COR-L47 (cell line): ENCODE measurements at regions not wholly inside any gene's neighbourhood (a gene's known extent, or its start where the extent isn't known, plus 50 kb on each side); places are given as distances from the start of the nearest gene placed in this dataset.
"Not testable (repeated sequence)": the region's sequence is repeated elsewhere in the genome, so short reads cannot be mapped to it uniquely, and the experiment has no call there.

Source experiments
- DNase-seq: peaks from one replicate; lab custom pipeline; 2025; lab: John Stamatoyannopoulos, UW

DNA sequence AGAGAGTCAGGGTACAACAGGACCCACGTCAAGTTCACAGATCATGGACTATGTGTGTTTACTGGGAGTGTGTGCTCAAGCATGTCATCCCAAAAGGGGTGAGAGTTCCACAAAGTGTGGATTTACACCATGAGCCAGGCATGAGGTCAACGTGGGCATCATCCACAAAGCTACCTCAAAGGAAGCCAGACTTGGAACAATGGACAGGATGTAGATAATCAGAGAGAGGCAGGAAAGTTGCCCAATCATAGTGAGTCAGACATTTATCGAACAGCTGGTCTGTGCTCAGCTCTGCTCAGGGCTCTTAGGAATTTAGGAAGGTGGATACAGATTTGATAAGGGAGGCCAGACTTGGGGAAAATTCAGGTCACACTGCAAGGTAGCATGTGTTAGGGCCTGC lies 317.2 kb upstream of the CDYL start:
- DNase-seq, result no peak

DNA sequence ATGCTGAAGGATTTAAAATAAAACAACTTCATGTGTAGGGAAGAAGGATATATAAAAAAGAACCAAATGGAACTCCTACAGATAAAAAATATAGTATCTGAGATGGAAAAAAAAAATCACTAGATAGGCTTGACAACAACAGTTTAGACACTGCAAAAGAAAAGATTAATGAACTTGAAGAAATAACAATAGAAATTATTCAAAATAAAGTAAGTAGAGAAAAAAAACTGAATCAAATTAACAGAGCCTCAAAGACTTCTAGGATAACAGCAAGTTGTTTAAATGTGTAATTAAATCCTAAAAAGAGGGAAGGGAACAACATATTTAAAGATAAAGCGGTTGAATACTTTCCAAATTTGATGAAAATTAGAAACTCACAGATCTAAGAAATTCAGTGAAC lies 316.3 kb upstream of the ECI2 start:
- no peak for DNase-seq

DNA sequence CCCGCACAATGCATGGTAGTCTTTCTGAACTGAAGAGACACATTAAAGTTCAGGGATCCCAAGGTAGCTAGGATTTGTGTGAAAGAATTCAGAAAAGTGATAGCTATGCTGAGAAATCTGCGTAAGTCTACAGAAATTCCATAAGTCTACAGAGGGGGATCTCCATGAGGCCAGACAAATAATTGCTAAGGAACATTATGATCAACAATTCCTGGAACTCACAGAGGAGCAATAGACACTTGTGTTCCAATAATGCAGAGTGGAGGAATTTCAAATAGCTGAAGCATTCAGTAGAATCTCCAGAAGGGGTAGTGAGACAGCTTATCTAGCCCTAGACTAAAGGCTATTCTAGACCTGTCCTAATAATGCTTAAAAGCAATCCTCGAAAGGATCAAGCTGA lies 315.7 kb upstream of the ECI2 start:
- no peak for DNase-seq

DNA sequence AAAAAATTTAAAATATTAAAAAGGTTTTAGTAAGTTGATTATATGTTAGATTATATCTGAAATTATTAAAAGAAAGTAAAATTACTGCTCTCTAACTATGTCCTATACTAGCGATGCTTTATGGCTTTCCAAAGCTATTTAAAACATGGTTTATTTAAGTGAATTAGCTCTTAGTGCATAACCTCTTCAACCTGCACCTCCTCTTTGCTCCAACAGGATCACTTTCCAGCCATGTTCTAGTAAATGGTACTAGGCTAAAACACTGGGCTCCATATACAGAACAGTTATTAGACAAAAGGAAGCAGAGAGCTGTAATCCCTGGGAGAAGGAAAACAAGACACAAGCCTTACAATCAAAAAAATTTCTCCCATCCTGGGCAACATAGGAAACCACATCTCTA lies 314.9 kb upstream of the ECI2 start:
- DNase-seq, result no peak

DNA sequence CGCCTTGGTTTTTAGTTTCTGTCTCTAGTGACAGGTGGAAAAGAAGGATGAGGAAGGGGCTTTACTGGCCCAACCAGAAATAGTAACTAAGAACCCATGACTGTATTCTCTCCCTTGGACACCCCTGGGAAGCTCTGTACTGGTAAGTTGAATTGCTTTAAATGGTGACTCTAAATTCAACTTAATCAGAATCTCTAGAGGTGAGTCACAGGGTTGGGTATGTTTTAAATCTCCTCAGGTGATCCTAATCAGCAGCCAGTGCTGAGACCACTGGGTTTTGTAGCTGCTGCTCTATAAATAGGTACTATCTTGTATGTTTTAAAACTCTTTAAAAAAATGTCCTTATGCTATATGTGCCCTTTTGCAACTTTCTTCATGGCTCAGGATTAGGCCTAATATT lies 314.0 kb upstream of the ECI2 start:
- no peak for DNase-seq

DNA sequence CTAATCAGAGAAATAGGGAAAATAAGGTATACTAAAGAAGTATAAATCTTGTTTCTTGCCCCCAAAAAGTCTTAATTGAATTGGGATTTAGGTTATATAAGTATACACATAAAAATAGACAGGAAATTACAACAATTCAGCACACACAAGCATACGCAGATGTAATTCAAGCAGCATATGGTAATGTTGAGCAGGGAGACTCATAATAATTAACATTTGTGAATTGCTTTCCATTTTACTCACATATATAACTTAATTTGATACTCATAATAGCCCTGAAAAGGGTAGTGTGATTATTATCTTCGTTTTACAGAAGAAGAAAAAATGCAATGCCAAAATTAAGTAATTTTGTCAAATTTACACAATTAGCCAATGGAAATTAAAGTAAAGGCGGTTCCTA lies 313.5 kb upstream of the ECI2 start:
- no peak for DNase-seq

DNA sequence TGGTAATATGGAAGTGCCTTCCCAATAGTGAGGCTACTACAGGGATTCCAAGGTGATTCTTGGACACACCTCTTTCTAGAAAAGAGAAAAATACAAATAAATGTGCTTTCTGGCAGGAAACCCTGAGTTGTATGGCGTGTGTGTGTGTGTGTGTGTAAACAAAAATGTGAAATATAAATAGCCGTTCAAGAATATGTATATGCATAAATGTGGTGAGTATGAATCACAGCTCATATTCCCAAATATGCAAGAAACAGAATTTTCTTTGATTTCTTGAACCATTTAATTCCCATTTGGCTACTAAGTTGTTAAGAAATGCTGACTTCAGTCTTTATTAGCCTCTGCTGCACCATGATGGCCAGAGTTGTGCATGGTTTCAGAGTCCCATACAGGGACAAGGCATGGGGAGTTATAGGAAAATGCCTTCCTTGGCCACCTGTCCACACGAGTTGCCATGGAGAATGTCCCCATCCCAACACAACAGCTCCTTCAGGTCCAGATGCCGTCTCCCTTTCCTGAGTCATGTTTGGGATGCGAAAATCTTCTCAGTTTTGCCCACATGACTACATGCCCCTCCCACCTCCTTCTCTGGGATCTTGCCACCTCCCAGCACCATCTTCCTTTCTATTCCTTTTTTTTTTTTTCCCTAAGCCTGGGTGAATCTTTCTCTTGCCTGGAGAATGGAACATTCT lies 312.4 kb upstream of the ECI2 start:
- DNase-seq, result no peak

DNA sequence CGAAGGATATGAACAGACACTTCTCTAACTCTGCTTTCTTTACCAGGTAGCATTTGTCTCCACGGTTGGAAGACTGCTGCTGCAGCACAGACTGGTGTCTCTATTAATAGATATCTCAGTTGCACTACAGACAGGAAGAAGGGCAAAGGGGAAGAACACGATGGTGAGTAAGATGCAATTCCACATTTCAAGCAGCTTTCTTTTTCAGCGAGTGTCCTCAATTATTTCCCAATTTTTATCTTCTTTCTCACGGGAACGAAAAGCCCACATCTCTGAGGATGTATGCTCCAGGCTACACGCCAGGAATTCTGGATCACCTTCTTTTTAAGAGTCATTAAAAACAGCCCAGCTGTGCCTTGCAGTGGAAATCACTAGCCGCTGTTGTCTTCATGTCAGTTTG lies 311.6 kb upstream of the ECI2 start:
- DNase-seq, result no peak

DNA sequence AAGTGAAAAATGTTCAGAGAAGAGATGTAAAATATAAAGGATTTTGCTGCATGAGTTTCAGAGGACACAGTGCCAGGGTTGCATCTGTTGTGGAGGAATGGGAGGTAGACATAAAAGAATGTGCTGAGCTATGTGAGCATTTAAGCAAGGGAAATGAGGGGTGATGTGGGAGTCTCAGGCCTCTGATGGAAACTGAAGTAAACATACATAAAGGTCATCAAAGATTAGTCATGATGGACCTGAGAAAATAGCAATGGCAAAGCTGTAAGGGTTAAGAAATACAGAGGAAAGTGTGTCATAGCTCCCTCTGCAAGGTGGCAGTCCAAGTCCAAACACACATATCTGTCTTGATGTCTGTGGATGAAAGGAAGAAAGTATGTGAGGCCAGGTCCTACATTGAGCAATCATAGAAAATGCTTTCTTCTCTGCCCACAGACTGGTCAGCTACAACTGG lies 306.6 kb upstream of the ECI2 start:
- no peak for DNase-seq

DNA sequence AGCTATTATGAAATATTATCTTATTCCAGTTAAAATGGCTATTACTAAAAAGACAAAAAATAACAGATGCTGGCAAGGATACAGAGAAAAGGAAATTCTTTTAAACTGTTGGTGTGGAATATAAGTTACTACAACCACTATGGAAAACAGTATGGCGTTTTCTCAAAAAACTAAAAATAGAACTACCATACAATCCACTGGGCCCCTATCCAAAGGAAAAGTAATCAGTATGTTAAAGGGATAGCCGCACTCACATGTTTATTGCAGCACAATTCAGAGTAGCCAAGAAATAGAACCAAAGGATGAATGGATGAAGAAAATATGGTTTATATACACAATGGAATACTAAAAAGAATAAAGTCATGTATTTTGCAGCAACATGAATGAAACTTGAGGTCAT lies 303.8 kb upstream of the ECI2 start:
- no peak for DNase-seq

DNA sequence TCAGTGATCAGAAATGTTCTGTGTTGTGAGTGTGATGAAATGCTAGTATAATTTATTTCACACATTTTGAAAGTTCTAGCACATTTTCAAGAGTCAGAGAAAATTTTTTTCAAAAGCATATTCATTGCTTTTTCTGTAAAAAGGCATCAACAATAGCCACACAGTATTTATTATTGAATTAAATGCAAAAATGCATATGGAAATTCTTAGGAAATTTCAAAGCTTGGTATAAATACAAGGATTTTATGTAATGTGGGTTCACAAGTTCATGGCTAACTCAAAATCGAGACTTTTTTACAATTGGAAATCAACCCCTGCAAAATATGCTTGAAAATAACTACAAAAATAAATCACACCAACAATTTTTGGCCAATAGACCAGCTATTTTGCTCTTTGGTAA lies 302.0 kb upstream of the ECI2 start:
- no peak for DNase-seq

DNA sequence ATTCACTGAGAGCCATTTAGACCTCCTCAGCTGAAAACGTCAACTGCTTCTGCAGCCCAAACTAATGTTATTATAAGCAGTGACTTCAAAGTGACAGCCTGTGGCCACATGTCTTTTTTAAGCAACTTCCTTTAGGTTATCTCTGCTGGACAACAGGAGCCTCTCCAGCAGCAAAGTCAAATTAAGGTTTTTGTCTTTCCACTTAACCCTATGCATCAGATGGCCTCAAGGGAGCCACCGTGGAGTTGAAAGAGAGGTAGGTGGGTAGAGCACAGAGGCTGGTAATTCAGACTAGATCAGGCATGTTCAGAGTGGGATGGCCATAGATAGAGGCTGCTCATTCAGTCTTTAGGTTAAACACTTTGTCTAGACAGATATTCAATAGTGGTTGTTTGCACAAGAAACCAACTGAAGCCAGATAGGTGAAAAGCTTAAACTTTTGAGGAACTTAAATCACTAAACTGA lies 300.6 kb upstream of the ECI2 start:
- DNase-seq, result no peak

DNA sequence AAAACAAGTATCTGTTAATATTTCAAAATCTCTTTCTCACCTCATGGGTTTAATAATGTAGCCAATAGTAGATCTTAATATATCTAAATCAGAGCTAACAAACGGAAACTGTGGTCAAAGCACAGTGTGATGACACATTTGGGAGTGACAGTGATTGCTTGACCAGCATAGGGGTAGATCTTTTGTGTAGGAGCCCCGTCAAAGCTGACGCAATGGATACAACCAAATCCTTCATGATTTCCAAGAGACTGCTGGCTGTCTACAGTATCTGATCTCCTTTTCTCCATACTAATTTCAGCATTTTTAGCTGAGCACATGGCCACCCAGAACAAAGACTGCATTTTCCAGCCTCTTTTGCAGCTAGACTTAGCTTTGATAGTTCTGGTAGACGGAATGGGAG lies 299.3 kb upstream of the ECI2 start:
- DNase-seq, result no peak

DNA sequence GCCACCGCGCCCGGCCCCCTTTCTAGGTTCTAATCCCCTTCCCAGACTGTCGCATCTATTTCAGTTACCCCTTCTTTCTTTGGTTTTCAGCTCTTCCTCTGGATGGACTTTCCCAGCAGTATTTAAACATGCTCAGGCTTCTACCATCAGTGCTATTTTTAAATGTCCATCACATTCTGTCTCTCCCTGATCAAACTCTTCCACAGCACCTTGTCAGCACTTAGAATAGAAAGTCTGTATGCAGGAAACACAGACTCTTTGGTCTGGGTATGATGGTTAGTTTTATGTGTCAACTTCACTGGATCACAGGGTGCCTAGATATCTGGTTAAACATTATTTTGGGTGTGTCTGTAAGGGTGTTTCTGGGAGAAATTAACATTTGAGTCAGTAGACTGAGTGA lies 297.8 kb upstream of the ECI2 start:
- no peak for DNase-seq

DNA sequence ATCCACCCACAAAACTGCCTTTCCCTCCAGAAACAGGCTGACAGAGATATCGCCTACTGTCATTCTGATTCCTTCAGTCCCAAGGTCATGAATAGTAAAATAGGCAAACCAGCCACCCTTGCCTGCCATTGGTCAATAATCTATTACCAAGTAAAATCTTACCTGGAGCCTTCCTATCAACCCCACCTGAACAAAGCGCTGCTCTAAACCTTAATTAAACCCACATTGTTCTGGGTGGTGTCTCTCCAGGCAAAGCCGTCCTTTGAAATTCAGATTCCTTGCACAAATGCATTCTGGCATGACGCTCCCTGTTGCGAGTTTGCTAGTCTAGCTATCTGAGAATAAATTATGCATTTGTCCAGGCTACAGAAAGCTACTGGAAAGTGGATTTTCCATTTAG lies 291.6 kb upstream of the ECI2 start:
- no peak for DNase-seq

DNA sequence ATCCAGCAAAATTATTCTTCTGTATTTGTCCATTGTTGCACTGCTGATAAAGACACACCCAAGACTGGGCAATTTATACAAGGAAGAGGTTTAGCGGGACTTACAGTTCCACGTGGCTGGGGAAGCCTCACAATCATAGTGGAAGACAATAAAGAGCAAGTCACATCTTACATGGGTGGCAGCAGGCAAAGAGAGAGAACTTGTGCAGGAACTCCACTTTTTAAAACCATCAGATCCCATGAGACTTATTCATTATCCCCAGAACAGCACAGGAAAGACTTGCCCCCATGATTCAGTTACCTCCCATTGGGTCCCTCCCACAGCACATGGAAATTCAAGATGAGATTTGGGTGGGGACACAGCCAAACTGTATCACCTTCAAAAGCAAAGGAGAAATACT lies 286.5 kb upstream of the ECI2 start:
- no peak for DNase-seq

DNA sequence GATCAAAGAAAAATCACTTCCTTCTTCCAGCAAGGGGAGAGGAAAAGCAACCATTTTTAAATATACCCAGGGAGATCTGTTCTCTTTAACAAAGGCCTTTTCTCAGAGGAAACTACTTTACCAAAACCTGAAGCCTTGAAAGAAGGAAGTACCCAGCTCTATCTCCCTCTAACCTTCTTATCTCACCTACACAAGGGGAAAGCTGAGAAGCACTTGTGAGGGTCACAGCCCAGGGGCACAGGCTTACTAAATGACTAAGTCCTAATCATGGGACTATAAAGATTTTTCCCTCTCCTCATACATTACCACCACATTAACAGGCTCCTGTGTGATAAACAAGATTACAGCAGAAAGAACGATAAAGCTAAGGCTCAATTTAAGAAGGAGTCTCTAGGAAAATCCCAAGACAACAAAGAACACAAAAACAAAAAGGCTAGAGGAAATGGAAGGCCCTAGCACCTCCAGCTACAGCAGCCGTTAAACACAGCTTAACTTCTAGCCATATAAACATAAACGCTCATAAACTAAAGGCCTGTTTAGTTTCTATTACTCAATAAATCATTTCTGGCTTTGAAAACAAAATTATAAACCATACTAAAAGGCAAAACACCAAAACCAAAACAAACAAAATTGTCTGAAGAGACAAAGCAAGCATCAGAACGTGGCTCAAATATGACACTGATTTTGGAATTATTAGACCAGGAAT lies 284.9 kb upstream of the ECI2 start:
- DNase-seq, result no peak

DNA sequence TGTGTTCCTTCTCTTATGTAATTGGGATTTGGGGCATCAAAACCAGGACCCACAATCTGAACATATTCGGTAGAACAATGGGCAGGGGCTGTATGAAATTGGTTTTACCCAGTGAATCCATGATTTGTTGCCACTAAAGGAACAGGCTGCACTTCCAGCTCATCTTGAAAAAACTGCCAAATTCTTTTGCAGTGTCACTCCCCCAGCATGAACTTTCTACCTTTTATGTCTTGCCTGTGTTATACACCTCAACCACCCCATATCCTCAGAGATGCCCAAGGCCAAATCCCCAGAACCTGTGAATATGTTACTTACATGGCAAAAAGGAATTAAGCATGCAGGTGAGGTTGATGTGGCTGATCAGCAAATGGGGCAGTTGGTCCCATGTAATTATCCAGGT lies 280.2 kb upstream of the ECI2 start:
- DNase-seq, result no peak

DNA sequence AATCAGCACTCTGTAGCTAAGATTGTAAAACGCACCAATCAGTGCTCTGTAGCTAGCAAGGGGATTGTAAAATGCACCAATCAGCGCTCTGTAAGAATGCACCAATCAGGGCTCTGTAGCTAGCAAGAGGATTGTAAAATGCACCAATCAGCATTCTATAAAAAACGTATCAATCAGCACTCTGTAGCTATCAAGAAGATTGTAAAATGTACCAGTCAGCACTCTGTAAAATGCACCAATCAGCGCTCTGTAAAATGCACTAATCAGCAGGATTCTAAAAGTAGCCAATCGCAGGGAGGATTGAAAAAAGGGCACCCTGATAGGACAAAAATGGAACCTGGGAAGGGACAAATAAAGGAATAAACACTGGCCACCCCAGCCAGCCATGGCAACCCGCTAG lies 278.7 kb upstream of the ECI2 start:
- not testable (repeated sequence) for DNase-seq

DNA sequence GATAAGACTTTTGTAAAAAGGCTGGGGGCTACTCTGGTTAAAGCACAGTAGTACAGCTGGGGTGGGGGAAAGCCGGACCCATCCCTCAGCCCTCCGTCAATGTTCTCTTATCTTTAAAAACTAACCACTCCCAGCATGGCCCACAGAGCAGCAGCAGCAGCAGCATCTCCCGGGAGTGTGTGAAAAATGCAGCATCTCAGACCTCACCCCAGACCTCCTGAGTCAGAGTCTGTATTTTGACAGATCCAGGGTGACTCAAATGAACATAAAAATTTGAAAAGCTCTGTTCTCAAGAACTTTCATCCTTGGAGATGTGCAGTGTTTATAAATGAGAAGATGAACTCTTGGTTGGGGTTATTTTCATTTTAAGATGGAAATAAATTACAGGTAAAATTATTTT lies 277.7 kb upstream of the ECI2 start:
- DNase-seq, result no peak

DNA sequence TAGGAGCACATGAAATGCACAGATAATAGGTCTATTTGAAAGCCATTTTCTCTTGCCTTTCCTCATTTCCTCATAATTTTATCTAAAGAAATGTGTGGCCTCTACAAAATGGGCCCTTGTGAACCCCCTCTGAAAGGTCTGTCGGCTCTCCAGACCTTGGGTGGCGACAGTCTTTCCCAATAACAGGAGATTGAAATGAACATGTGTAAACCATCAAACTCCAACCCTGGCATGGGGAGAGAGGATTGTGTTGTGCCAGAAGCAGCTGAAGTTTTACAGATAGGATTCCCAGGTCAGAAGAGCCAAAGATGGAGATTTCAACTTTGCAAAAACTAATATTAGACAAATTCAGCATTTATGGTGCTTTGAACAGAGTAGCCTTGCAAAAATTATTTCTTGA lies 277.1 kb upstream of the ECI2 start:
- DNase-seq, result no peak

DNA sequence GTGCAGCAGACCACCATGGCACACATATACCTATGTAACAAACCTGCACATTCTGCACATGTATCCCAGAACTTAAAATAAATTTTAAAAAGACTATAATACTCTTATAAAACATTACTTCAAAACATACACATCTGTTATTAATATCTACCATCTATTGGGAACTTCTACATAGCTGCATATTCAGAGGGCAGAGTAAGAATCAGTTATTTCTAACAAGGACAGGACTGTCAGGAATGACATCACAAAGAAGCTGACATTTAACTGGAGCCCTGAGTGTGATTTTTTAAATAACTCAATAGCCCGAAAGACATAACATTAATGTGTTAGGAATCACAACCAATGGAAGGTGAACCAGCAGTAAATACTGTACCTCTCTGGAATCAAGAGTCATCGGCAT lies 276.7 kb upstream of the ECI2 start:
- no peak for DNase-seq

DNA sequence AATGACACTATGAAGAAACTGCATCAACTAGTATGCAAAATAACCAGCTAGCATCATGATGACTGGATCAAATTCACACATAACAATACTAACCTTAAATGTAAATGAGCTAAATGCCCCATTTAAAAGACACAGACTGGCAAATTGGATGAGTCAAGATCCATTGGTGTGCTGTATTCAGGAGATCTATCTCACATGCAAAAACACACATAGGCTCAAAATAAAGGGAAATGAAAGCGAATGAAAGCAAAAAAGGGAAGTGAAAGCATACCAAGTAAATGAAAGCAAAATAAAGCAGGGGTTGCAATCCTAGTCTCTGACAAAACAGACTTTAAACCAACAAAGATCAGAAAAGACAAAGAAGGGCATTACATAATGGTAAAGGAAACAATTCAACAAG lies 272.3 kb upstream of the ECI2 start:
- DNase-seq, result not testable (repeated sequence)

DNA sequence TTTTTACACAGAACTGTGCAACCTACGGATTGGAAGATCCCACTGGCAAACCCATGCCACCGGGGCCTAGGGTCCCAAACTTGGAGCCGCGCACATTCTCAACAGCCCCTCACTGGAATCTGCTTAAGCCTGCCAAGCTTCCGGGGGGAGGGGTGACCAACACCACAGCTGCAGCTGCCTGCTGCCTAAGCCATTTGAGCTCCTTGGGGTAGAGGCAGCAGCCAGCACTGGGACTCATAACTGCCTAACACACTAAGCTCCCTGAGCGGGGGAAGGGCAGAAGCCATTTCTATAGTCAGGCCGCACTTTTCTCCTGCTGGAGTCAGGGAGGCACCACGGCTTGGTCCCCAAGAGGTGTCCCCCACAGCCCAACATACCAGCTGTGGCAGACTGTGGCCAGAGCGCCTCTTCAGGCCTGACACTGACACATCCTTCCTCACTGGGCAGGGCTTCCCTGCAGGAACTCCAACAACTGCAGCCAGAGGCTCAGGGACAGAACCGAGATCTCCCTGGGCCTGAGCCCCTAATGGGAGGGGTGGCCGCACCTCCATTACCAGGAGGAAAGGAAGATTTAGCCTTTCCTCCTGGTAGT lies 270.3 kb upstream of the ECI2 start:
- DNase-seq, result no peak
